MG63 (cell line): ENCODE measurements at regions not wholly inside any gene's neighbourhood (a gene's known extent, or its start where the extent isn't known, plus 50 kb on each side); places are given as distances from the start of the nearest gene placed in this dataset.
A peak's percentile ranks its signal among the peaks of the same experiment; 100 is the strongest.
"Not testable (repeated sequence)": the region's sequence is repeated elsewhere in the genome, so short reads cannot be mapped to it uniquely, and the experiment has no call there.

ENCODE experiments used
- DNase-seq: peaks from one replicate; pipeline ENCODE4 v3.0.0-alpha.2; 2020
- H3K27me3 ChIP-seq: fragments of 250-450 bp; sonication (Bioruptor Pico); 2 replicates; pipeline ENCODE4 v1.5.1; 2020; ENCODE audit warnings: mild to moderate bottlenecking, moderate library complexity
- H3K36me3 ChIP-seq: fragments of 250-450 bp; sonication (Bioruptor Pico); 2 replicates; pipeline ENCODE4 v1.5.1; 2020; ENCODE audit warnings: mild to moderate bottlenecking, moderate library complexity
- H3K4me3 ChIP-seq: fragments of 250-450 bp; sonication (Bioruptor Pico); 2 replicates; pipeline ENCODE4 v1.5.1; 2020; ENCODE audit warnings: mild to moderate bottlenecking, moderate library complexity
- H3K9me3 ChIP-seq: fragments of 250-450 bp; sonication (Bioruptor Pico); 2 replicates; pipeline ENCODE4 v1.5.1; 2020; ENCODE audit warnings: mild to moderate bottlenecking, moderate library complexity

DNA sequence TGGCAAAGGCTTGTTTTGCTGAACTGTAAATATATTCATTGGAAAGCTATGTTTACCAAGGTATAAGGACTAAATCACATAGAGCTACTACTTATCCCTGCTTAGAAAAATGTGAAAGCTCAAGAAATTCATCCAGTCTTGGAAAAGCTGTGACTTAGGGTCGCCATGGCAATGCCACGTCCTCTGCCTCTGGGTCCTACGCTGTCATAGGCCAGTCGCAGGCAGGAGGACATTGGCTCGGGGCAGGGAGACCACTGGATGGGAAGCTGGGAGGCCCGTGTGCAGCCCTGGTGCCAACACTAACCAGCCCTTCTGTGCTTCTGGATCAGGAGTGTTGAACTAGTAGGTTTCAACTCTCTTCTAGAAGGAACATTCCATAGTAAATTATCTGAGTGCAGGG, 67.3 kb upstream of the PDZD8 start:
- Histone ChIP-seq H3K9me3 (peaks cover 8% of the 10 kb centered on the region), H3K36me3 (no peaks in the 10 kb centered on the region), H3K27me3 (no peaks in the 10 kb centered on the region), H3K4me3 (no peak overlapping the region)
- no peak for DNase-seq

DNA sequence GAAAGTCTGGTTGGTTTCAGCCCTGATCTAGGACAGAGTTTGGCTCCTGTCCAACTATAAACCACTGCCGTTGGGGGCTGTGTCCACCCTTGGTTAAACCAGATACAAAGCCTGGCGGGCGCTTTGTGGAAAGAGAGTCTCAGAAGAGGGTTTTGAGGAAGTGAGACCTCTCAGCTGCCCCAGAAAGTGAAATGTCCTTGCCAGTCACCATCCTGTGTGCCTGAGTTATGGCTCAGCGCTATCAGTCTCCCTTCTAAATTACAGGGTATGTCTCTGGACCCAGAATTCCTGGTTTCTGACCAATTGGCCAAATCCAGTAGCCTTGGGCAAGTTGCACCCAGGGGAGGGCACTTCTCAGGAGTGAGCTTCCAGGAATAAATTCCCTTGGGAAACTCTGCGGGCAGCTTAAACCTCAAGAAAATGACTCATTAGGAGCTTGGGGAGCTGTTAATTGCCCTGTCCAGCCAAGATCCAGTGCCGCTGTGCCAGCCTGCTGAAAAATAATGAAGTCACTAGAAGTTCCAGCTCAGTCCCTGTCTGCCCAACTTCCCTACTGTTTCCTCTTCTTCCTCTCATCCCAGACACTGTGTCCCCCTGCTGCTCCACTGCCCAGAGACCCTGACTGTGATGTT, 66.7 kb upstream of the PDZD8 start:
- peaks cover 8% of the 10 kb centered on the region for H3K9me3 ChIP-seq
- no peaks in the 10 kb centered on the region for H3K27me3 ChIP-seq
- H3K4me3 ChIP-seq, result no peak overlapping the region
- DNase-seq, result peak; percentile 92
- H3K36me3 ChIP-seq, result no peaks in the 10 kb centered on the region

DNA sequence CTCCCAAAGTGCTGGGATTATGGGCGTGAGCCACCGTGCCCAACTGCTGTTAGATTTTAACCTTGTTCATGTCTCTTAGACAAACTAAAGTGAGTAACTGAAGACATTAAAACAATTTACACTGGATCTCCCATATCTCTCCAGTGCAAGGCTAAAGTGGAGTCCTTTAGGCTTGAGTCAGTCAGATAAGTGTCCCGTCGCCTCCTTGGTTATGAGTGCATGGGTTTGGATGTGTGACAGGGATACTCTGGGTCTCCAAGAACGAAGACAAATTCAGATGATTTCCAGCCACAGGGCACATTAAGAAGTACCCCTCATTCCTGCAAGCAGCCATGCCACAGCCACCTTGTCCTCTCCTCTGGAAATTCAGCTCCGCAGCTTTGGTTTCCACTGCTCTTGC, 66.1 kb upstream of the PDZD8 start:
- no peak for DNase-seq
- no peak overlapping the region for H3K4me3 ChIP-seq

DNA sequence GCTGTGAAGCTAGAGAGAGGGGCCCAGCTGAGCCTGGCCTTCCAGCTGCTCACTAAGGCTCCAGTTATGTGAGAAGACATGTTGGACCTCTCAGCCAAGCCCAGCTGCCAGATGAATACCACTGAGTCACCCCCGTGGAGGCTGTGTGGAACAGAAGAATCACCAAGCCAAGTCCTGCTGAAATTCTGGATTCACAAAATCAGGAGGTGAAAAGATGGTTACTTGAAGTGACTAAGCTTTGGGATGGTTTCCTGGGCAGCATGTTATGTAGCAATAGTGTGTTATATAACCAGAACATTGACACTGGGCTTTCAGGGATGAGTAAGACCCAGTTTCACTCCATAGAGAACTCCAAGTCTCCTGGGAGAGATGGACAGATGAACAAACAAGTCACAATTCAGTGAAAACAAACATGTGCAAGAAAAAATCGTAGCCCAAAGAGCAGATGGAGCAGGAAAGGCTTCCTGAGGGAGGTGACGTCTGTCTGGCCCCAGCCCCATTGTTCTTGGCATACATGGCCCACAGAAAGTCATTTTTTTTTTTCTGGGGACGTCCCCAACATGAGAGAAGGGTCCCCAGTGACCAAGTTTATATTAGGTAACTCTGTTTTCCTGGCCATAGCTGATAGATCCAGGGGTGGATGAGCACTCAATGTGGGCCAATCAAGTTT, 64.1 kb upstream of the PDZD8 start:
- DNase-seq, result peak; percentile 95
- Histone ChIP-seq H3K27me3 (no peaks in the 10 kb centered on the region), H3K9me3 (peaks cover under 1% of the 10 kb centered on the region), H3K4me3 (no peak overlapping the region), H3K36me3 (no peaks in the 10 kb centered on the region)

More for the DNA sequence above, 66.1 kb upstream of the PDZD8 start:
- H3K36me3 ChIP-seq, result no peaks in the 10 kb centered on the region
- H3K27me3 ChIP-seq, result no peaks in the 10 kb centered on the region
- H3K9me3 ChIP-seq, result peaks cover 8% of the 10 kb centered on the region

DNA sequence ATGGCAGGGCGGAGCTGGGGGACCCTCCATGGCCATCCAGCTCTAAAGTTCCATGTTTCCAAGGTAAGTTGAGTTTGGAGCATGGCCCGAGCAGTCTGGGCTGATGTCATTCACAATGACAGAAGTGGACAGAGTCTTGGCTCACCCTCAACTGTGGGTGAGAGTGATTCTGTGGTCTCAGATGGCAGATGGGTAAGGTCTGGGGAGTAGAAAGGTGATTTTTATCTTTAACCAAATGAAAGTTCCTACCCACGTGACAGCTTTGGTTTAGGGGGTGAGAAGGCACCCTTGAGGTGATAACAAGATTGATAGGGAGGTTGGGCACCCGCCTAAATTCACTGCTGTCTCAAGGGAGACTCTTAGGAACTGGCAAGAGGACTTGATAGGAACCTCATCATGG, 57.6 kb upstream of the PDZD8 start:
- no peaks in the 10 kb centered on the region for H3K36me3 ChIP-seq
- H3K27me3 ChIP-seq, result no peaks in the 10 kb centered on the region
- no peak for DNase-seq
- no peak overlapping the region for H3K4me3 ChIP-seq
- no peaks in the 10 kb centered on the region for H3K9me3 ChIP-seq

DNA sequence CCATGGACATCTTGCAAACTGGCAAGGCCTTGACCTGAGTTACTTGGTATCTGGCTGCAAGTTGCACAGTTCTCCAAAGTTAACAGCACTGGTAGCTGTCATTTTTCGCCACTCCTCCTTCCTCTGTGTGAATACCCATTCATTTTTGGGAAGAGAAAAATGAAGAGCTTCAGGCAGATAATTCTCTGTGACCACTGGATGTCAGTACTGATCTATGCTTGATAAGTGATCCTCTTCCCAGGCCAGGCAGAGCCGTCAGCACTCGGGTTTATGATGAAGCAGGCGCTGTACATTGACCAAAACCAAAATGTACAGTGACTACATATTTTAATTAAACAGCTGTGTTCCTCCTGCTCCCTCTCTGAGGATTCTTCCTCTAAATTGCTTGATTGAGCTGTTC, 55.9 kb upstream of the PDZD8 start:
- no peak overlapping the region for H3K4me3 ChIP-seq
- peak; percentile 27 for DNase-seq
- H3K36me3 ChIP-seq, result no peaks in the 10 kb centered on the region
- H3K9me3 ChIP-seq, result no peaks in the 10 kb centered on the region
- no peaks in the 10 kb centered on the region for H3K27me3 ChIP-seq

DNA sequence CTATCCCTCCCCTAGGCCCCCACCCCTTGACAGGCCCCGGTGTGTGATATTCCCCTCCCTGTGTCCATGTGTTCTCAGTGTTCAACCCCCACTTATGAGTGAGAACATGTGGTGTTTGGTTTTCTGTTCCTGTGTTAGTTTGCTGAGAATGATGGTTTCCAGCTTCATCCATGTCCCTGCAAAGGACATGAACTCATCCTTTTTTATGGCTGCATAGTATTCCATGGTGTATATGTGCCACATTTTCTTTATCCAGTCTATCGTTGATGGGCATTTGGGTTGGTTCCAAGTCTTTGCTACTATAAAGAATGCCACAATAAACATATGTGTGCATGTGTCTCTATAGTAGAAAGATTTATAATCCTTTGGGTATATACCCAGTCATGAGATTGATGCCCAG, 55.3 kb upstream of the PDZD8 start:
- H3K27me3 ChIP-seq, H3K9me3 ChIP-seq, H3K4me3 ChIP-seq, DNase-seq, H3K36me3 ChIP-seq: not testable (repeated sequence)

DNA sequence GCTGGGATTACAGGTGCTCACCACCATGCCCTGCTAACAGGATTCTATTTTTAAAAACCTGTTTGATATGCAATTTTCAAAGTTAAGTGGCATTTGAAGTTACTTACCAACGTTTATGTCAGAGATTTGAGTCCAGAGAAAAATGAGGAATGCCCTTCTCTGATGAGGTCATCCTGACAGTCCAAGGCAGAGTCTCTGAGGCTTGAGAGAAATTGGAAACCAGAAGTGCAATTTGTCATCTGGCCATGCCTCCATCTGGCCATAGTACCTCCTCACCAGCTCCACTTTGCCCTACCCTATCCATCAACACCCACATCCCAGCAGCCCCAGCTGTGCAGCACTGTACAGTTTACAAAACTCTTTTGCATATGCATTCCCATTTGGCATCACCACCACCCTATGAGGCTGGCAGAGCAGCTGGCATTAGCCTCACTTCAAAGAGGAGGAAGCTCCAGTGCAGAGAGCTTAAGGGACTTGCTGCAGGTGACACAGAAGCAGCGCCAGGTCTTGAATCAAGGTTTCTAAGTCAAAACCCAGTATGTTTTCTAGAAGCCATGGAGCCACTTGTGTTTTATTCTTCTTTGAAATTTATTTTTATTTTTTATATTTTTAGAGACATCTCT, 54.5 kb upstream of the PDZD8 start:
- H3K9me3 ChIP-seq, result no peaks in the 10 kb centered on the region
- no peaks in the 10 kb centered on the region for H3K36me3 ChIP-seq
- no peaks in the 10 kb centered on the region for H3K27me3 ChIP-seq
- no peak overlapping the region for H3K4me3 ChIP-seq
- peak; percentile 42 for DNase-seq

DNA sequence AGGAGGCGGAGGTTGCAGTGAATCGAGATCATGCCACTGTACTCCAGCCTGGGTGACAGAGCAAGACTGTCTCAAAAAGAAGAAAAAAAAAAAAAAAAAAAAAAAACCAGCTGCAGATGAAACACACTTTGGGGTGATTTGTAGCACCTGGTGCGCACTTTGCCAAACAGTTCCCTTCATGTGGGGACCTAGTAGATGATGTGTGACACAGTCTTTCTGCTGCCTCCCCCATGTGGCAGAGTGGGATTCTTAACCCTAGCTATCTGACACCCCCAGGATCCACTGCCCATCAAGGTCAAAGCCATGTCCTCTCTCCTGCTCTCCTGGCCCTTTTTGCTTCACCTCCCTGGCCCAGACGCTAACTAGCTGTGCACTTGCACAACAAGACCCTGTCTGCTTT, 52.1 kb upstream of the PDZD8 start:
- DNase-seq, result no peak
- no peaks in the 10 kb centered on the region for H3K27me3 ChIP-seq
- no peaks in the 10 kb centered on the region for H3K36me3 ChIP-seq
- H3K9me3 ChIP-seq, result no peaks in the 10 kb centered on the region
- H3K4me3 ChIP-seq, result no peak overlapping the region

DNA sequence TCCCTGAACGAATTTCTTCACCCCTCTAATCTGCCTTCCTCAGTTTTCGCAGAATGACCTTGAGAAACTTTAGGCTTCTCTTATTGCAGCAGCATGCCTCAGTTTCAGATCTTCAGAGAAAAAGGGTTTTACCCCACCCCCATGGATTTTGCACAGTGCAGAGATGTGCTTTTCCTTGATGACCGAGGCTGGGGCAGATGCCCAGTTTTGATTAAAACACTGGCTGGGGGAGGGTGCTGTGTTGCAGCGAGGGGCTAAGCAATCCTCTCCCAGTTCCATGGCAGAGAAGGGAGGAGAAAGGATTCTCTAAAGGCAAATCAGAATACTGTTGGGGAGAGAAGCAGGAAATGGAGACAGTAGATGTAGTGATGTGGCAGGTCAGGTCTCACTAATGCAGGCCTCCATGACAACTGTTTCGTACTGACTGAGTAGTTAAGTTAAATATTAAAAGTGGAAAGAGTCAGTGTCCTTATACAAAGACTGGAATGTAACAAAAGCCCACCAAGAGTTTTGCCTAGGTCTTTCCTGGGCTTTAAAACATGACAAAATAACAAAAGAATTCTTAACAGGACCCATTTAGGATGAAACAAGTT, 50.8 kb upstream of the PDZD8 start:
- no peaks in the 10 kb centered on the region for H3K27me3 ChIP-seq
- no peaks in the 10 kb centered on the region for H3K9me3 ChIP-seq
- H3K36me3 ChIP-seq, result no peaks in the 10 kb centered on the region
- no peak for DNase-seq
- H3K4me3 ChIP-seq, result no peak overlapping the region

DNA sequence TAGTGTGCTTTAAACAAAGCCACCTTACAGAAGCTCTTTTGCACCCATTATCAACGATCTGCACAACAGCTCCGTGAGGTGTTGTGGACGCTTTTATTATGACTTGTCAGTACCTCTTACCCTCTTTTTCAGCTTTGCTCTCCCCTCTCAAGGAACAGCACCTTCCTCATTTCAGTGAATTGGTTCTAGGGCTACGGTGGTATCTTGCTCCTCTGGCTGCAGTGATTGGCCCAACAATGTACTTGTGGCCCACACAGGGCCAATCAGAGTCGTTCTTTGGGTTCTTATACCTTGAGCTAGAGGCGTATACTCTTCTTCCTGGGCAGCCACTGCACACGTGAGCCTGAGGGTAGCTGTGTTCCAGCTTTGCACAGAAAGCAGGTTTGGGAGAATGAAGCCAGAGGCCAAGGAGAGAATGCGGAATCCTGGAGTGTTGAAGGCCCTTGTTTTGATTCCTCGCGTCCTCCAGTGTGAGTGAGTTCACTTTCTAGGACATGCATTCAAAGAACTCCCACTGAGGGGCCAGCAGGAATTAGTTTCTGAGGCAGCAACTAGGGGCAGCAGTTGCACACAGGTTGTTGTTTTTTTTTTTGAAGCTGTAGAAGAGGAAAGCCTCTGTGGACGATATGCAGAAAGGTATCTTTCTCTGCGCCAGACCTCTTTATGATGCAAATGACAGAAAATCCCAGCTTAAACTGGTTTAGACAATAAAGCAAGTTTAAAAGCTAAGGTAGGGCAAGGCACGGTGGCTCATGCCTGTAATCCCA, 49.8 kb upstream of the PDZD8 start:
- Histone ChIP-seq H3K9me3 (no peaks in the 10 kb centered on the region), H3K27me3 (no peaks in the 10 kb centered on the region), H3K36me3 (no peaks in the 10 kb centered on the region), H3K4me3 (no peak overlapping the region)
- DNase-seq, result no peak
